GM18508 (cell line): ENCODE measurements at regions not wholly inside any gene's neighbourhood (a gene's known extent, or its start where the extent isn't known, plus 50 kb on each side); places are given as distances from the start of the nearest gene placed in this dataset.

Experiments used
- ATAC-seq: cut with Tn5 transposase; IDR thresholded peaks from one replicate; pipeline ENCODE4 v1.9.1; 2021; ENCODE audit warnings: moderate number of reproducible peaks; ENCODE audit not compliant: insufficient read depth, unreplicated experiment

DNA sequence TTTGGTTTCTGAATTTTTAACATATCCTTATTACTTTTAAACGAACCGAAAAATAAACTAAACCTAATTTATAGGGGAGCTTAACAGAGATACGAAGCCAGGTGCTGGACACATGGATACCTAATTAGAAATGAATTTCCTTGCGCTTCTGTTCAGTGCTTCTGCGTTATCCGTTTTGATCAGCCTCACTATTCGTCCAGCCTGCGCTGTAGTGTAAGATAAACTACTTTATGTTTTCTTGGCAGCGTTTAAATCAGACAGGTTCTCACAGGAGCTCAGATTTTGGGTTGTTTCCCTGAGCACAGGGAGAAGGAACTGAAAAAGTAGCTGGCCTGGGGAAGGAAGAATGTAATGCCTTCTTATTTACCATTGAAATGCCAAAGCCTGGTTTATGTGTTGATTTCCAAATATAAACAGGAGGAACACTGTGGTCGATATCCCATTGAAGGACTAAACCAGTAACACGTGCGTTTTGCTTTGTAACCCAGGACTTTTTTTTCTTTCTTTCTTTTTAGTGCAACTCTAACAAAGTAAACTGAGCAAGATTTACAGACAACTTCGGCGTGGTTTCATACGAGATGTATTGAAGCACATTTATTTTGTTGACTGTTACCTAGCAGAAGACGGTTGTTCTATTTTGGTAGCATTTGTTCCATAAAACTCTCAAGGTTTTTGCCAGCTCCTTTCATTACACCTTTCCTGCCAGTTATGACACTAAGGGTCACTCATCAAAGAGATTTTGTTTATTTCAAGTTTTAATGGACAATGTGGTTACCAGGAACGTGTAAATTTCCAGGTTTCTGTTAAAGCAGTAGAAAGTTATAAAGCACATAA lies 214.8 kb upstream of the HEY2 start:
- no peak for ATAC-seq

DNA sequence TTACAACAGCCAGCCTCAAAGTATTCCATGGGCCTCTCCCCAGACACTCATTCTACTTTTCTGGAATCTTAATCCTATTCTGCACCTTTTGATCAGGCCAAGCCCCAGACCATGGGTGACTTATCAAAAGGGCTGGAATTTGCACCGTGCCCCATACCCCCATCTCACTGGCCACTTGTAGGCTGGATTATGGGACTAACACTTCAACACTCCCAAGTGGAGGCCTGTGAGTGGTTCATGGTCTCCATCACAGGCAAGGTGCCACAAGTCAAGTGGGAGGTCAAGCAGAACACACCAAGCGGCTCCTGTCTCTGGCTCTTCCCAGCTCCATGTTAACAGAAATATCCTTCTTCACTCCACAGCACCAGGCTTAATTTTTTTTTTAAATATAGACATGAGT lies 212.3 kb upstream of the HEY2 start:
- ATAC-seq: no peak

DNA sequence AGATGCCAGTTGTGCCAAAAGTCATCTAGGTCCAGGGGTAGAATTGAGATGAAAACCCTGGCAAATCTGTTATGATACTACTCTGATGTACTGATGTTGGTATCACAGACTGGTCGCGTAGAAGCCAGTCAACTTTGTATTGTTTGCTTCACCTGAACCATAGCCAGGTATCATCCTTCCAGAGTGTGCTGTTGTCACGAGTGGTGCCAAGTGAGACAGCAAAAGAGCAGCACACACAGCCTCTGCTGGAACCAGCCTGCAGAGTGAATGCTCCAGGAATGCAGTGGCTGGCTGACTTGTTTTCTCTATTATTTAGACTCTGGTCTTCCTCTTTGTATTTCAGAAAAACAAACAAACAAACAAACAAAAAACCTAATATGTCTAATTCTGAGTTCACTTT lies 209.5 kb upstream of the HEY2 start:
- no peak for ATAC-seq

DNA sequence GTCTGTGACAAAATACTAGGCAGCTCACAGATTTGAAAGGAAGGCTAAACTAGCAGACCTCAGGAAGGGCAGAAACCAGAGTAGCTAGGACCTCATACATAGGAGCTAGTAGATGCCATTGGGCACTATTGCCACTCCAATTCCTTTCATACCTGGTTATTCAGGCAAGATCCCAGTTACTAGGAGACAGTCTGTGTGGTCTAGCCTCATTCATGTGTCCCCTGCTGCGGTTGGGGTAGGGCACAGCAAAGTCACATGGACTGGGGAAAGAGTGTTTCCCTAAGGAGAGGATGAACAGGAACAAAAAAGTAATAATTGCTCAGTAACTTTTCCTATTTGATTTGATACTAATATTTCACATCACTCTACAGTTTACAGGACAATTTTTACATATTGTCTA lies 204.6 kb upstream of the HEY2 start:
- ATAC-seq: no peak

DNA sequence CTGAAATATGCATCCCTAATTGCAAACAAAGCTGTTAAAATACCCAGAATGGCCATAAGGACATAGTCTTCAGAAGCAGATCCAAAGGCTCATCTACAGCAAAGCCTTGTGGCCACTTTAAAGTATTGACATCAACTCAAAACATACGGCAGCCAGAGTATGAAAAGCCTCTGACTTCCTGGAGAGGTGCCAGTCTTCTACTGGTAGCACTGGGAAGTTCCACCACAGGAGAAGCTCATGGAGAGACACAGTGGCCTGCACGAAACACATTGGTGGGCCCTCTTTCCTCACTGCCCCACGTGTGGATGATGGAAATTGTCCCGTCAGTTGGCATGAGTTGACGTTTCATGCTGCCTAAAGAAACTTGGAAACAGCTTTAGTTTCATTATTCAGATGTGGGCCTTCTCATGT lies 202.6 kb upstream of the HEY2 start:
- no peak for ATAC-seq

DNA sequence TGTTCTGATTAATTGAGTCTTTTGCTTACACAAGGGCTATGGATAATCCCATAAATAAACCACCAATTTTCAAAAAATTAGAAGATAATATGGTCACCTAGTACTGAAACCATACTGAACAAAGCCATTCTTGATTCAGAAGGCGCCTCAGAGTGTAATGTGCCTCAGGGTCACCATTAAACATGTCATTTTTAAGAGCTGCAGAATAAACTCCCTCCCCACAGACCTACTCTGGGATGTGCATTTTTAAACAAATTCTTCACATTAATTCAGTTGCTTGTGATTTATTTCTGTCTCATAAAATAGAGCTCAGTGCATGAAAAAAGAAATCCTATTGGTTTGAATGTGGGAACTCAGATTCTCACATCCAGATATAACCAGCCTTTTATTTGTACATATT lies 202.1 kb upstream of the HEY2 start:
- no peak for ATAC-seq

DNA sequence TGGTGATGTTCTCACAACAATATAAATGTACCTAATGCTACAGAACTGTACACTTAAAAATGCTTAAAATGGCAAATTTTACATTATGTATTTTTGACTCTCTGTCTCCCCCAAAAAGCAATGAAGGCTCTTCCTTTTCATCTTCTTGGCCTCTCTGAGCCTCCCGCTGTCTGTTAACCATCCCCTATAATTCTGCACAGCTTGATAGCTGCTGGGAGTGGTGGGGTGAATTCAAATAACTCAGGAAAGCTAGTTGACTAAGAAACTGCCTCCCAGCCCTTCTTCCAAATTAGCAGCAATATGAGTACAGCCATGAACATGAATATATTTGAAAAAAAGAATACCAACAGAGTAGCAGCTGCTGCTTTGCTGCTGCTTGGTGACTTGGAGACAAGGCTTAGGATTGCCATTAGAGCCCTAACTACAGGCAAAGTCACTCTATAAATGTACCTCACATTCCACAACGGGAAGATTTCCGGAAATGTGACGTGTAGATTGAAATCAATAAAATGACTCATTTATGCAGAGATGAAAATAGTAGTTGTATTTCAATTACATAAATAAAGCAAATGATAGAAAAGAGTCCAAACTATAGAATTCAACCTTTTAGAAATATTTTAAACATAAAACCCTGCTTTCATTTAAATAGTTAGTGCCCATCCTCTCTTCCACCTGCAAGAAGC lies 200.1 kb upstream of the HEY2 start:
- no peak for ATAC-seq

DNA sequence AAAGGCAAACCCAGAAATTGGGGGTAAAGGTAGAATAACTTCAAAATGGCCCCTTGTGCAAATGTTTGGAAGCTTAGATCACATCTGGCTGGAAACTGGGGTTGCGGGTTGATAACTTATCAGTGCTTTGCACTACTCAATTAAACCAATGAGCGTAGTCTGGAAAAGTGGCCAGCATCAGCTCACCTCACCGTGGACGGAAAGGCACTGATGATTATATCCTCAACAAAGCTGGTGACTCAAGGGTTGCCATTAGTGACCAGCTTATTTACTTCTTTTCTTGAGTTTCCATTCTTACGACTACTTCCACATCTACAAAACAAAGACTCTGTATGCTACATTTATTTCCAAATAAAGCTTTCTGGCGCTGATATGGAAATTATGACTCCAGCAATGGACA lies 198.5 kb upstream of the HEY2 start:
- no peak for ATAC-seq

DNA sequence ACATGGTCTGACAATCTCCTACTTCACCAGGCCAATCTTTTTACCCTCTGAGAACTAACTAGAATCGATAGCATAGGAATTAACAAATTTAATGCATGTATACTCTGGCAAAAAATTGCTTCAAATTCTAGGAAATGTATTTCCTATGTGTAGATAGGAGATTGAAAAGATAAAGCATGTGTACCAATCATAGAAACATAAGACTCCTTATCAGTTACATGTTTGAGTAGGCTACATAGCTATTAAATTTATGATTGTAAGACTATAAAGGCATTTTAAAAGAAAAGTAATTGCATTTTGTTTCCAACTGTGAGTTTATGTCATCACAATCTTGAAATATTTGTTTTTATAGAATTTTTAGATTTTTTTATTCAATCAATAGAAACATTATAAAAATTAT lies 196.6 kb upstream of the HEY2 start:
- no peak for ATAC-seq

DNA sequence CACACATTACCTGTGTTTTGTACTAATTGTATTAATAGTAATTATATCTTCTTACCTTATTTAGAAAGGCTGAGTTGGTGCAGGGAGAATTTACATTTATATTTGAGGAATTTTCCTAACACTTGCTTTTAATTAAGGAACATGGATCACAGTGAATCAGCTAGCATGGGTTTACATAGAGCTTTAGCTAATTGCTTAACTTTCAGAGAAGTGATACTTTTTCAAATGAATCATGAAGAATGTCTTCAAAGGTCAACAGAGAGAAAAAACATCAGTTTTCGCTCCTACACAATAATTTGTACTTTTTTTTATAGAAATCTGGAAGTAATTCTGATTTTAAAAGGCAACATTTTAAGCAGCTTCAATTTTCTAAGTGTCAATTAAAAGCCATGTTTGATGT lies 195.0 kb upstream of the HEY2 start:
- no peak for ATAC-seq

DNA sequence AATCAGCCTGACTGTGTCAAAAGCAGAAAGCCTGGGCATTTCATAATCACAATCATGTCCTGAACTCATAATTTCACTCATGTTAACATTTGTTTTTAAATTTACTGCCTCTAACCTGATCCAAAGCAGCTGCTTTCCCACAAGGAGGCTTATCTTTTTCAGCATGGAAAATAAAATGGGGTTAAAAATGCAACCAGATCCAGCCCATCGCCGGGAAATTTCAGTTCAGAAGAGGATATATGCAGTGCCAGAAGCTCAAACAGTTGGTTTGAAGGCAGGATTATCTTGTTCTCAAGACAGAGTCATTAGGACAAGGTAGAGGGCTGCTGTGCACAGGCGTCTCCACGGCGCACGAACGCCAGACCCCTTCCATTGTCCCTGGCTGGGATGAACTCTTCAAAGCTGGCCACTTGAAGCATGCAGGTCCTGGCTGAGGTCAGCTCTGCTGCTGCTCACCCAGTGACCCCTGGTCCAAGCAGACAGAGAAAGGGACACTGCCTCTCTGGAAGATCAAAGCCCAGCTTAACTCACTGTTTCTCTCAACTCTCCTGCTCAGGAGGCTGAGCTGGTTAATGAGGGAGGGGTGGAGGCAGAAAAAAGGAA lies 191.1 kb upstream of the HEY2 start:
- ATAC-seq: no peak

DNA sequence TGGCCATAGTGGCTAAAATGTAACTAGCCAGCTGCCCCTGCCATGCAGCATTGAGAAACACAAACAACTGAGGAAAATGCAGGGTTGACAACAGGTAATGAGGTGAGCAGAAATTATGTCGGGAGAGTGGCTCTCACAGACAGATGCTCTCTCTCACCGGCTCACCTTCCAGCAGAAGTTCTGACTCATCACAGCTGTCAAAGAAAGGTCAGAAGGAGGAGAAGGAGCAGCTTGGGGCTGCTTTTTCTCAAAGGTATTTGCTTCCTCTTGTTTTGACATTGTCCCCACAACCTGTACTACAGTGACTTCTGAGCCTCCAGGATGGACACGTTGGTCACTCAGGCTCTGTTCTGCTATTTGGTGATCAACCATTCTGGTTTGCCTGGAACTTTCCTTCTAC lies 190.5 kb upstream of the HEY2 start:
- no peak for ATAC-seq

DNA sequence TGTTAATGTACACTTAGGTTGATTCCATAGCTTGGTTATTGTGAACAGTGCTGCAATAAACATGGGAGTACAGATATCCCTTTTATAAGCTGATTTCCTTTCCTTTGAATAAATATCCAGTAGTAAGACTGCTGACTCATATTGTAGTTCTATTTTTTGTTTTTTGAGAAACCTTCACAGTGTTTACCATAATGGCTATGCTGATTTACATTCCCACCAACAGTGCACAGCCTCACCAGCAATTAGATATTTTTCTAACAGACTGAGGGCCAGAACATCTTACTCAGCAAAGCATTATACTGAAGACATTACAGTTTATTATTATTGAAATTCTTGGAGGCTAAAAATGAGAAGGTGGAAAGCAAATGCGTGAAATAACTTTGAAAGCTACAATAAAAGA lies 187.3 kb upstream of the HEY2 start:
- ATAC-seq: no peak

DNA sequence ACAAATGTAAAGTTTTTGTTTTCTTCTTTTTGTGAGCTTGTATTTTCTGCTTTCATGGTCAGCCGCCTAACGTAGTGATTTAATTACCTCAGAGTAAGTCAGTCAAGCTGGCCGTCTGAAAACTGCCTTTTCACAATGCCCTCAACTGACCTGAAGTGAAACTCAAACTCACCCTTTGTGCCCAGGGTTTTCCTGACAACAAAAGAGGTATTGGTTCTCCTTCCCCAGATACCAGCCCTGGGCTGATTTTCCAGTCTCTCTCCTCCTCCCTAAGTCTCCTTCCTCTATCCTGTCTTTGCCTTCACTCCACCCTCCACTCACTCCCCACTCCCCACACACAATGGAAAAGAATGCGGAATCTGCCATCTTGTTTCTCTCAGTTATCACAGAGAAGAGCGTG lies 184.5 kb upstream of the HEY2 start:
- ATAC-seq: no peak

DNA sequence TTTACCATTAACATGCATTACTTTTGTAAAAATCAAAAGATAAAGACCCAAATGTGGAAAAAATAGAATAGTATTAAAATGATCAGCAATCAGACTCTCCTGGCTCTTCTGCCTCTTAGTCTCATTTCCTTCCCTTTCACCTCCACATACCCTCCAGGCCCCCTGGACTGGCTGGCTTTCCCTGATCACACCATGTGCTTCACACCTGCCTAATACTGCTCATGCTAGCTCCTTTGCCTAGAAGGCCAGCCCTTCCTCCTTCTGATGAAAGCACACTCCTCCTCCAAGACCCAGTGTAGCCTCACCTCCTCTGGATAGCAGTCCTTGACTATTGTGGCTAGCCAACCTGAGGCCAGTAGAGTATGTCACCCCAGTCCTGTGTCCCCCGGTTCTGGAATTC lies 182.0 kb upstream of the HEY2 start:
- ATAC-seq: no peak

DNA sequence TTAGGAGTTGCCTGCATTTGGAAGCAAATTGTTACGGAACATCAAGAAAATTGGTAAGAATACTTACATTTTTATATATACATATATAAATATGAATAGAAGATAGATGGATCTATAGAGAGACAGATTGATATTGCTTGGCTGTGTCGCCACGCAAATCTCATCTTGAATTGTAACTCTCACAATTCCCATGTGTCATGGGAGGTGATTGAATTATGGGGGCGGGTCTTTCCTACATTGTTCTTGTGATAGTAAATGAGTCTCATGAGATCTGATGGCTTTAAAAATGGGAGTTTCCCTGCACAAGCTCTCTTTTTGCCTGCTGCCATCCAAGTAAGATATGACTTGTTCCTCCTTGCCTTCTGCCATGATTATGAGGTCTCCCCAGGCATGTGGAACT lies 180.8 kb upstream of the HEY2 start:
- ATAC-seq: no peak

DNA sequence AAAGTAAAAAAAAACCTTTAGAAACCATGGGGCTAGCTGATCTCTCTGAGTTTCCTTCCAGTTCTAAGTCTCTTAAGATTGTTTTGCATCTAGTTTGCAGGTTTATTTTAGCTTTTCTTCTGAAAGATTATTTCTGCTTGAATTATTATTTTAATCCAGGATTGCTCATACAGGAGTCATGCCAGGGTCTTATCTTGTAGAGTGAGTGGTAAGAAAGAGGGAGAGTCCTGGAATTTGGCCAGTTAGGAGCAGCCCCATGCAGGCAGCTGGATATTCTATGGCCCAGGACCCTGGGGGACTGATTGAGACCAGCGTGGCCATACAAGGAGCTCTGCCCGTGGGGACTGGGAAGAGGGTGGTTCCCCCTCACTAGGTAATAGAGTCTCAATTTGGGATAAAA lies 178.9 kb upstream of the HEY2 start:
- ATAC-seq: no peak

DNA sequence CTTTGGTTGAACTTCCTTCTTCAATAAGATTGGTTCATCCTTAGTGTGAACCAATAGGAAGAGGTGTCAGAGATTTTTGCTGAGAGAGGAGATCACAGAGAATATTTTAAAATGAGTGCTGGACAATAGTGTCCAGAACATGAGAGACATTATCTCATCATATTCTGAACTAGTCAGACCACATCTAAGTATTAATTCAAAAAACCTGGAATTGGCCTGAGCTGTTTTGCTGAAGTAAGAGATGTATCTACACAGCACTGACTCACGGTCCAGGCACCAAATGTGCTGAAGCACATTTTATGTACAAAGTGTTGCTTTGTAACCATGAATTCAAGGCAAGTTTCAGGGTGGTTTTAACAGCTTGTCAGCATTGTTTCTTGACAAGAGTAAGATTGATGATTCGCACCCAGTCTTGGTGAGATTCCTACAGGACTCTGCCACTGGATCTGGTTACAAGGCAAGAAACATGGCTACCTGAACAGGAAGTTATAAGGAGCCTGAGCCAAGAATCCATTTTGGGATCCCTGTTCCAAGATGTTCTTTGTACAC lies 178.2 kb upstream of the HEY2 start:
- no peak for ATAC-seq

DNA sequence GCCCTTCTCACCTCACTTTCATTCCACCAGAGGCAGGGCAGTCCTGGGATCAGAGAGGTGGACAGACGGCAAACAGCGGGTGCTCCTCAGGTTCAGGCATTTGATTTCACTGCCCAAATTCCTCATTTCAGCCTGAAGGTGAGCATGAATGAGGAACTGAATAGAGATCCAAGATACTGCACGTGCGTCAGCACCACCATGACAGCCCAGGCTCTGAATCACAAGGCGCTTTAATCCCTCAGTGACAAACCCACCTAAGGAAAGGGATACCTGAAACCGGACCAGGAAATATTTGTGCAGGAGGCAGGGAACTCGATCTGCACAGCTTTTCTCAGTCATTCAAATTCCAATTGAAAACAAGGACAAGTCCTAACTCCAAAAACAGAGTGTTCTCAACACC lies 174.8 kb upstream of the HEY2 start:
- no peak for ATAC-seq

DNA sequence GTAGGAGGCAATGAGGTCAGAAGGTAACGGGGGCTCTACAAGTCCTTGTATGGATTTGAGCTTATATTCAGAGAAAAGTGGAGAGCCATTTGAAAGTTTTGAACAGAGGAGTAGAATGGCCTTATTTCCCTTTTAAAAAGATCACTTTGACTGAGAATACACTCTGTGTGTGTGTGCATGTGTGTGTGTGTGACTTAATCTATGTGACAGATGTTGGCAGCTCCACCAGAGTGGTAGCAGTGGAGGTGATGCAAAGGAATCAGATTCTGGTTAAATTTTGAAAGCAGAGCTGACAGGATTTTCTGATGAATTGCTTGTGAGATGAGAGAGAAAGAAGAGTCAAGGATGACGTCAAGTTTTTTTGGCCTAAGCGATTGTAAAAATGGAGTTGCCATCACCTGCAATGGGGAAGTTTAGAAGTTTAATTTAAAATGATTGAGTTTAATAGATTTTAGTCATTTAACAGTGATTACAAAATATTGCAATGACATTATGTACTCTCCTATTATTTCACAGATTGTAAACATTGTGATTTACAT lies 172.2 kb upstream of the HEY2 start:
- ATAC-seq: no peak

DNA sequence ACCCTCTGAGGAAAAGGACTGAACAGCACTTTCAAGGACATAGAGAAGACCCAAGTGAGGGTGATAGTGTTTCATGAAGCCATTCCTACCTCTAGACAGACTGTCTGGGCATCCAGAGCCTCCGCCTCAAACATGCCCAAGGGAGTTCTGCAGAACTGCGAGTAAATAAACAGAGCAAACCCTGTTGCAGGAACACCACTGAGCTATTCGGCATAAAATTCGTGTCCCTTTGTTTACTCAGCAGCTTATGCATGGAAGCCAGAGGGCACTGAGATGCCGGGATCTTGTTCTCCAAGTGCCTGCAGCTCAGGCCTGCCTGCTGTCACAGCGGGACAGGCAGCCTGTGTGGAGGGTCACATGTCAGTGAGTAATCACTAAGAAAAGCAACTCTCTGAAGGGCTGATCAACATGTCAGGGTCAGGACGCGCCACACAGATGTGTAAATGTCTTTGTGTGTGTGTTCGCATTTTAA lies 164.9 kb upstream of the HEY2 start:
- no peak for ATAC-seq
